ENCODE measurements at regions not wholly inside any gene's neighbourhood (a gene's known extent, or its start where the extent isn't known, plus 50 kb on each side); places are given as distances from the start of the nearest gene placed in this dataset.
"Not testable (repeated sequence)": the region's sequence is repeated elsewhere in the genome, so short reads cannot be mapped to it uniquely, and the experiment has no call there.

DNA sequence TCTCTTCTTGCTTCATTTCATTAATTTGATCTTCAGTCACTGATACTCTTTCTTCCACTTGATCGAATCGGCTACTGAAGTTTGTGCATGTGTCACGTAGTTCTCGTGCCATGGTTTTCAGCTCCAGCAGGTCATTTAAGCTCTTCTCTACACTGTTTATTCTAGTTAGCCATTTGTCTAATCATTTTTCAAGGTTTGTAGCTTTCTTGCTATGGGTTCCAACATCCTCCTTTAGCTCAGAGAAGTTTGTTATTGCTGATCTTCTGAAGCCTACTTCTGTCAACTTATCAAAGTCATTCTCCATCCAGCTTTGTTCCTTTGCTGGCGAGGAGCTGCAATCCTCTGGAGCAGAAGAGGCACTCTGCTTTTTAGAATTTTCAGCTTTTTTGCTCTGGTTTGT is 180.0 kb upstream of the TMEM196 start:
- TF ChIP-seq, protein P1, sequence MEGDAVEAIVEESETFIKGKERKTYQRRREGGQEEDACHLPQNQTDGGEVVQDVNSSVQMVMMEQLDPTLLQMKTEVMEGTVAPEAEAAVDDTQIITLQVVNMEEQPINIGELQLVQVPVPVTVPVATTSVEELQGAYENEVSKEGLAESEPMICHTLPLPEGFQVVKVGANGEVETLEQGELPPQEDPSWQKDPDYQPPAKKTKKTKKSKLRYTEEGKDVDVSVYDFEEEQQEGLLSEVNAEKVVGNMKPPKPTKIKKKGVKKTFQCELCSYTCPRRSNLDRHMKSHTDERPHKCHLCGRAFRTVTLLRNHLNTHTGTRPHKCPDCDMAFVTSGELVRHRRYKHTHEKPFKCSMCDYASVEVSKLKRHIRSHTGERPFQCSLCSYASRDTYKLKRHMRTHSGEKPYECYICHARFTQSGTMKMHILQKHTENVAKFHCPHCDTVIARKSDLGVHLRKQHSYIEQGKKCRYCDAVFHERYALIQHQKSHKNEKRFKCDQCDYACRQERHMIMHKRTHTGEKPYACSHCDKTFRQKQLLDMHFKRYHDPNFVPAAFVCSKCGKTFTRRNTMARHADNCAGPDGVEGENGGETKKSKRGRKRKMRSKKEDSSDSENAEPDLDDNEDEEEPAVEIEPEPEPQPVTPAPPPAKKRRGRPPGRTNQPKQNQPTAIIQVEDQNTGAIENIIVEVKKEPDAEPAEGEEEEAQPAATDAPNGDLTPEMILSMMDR (conservative IDR thresholded peaks at IDR 0.05 in 1 of 2, IDR thresholded peaks at IDR 0.05 in 1 of 2; ENCODE audit: low read depth in 1 of 2, low read length in 2 of 2): not testable (repeated sequence)
- TF ChIP-seq EZH2 (IDR thresholded peaks at IDR 0.05; ENCODE audit: low read length, missing control alignments): not testable (repeated sequence)
